GM12878 (cell line): ENCODE measurements at regions not wholly inside any gene's neighbourhood (a gene's known extent, or its start where the extent isn't known, plus 50 kb on each side); places are given as distances from the start of the nearest gene placed in this dataset.
"Not testable (repeated sequence)": the region's sequence is repeated elsewhere in the genome, so short reads cannot be mapped to it uniquely, and the experiment has no call there.

Source experiments
- ATAC-seq: fragments of 200-7000 bp; cut with Tn5 transposase; 3 replicates; pipeline ENCODE4 v1.9.1; 2020; ENCODE audit warnings: mild to moderate bottlenecking, moderate library complexity
- BruUV-seq: library from RNA; stranded (reverse); fragments of 400-500 nt; replicated peaks from 2 replicates; lab custom pipeline; 2021; lab: Mats Ljungman, UMichigan
- CTCF ChIA-PET: fragments of 300-600 bp; sonication (Branson Sonifier 250); formaldehyde crosslinking; extraction: SDS; loops from one replicate; lab custom pipeline; 2021; ENCODE audit warnings: inconsistent platforms; lab: Yijun Ruan, JAX
- POLR2A ChIA-PET: fragments of 350-600 bp; formaldehyde crosslinking; extraction: SDS; loops from one replicate; lab custom pipeline; 2021; ENCODE audit warnings: inconsistent platforms; lab: Charles Lee
- RAD21 ChIA-PET: fragments of 300-600 bp; sonication (Branson Sonifier 250); formaldehyde crosslinking; loops from one replicate; lab custom pipeline; 2023; ENCODE audit warnings: antibody characterized with exemption; ENCODE audit not compliant: unreplicated experiment; lab: Charles Lee
- SMC1A ChIA-PET: fragments of 300-600 bp; sonication (Branson Sonifier 250); formaldehyde crosslinking; loops from one replicate; lab custom pipeline; 2023; ENCODE audit not compliant: unreplicated experiment, uncharacterized antibody; lab: Charles Lee
- DNase-seq: peaks from one replicate; pipeline ENCODE4 v3.0.0-alpha.2; 2011; ENCODE audit warnings: low read depth, low spot score
- FAIRE-seq: peaks from 3 replicates; lab custom pipeline; 2011; peaks lifted over from hg19 to GRCh38; lab: Jason Lieb, UNC
- H2AFZ ChIP-seq: 2 replicates; pipeline ENCODE4 v1.6.0; 2011; ENCODE audit warnings: low read depth, low read length, control low read depth; ENCODE audit not compliant: control insufficient read depth
- H3K27ac ChIP-seq: 2 replicates; pipeline ENCODE4 v1.5.1; 2011; ENCODE audit warnings: control low read depth; ENCODE audit not compliant: control insufficient read depth, insufficient read depth
- H3K27me3 ChIP-seq, 2 experiments: replicated peaks in 1 of 2; 2 replicates each; pipeline versions ENCODE4 v1.6.0 to v1.6.1; 2011; ENCODE audit warnings: low read length in 1 of 2; ENCODE audit not compliant: control insufficient read depth in 2 of 2, insufficient read depth in 2 of 2
- H3K36me3 ChIP-seq, 2 experiments: 2 replicates each; pipeline ENCODE4 v1.5.1; 2011; ENCODE audit warnings: low read length in 1 of 2; ENCODE audit not compliant: control insufficient read depth in 2 of 2, insufficient read depth in 2 of 2
- H3K4me1 ChIP-seq: 2 replicates; pipeline ENCODE4 v1.6.1; 2011; ENCODE audit warnings: mild to moderate bottlenecking, low read length, moderate library complexity, mixed read lengths; ENCODE audit not compliant: control insufficient read depth, insufficient read depth
- H3K4me2 ChIP-seq: 2 replicates; pipeline ENCODE4 v1.6.0; 2011; ENCODE audit warnings: control low read depth; ENCODE audit not compliant: control insufficient read depth, insufficient read depth
- H3K4me3 ChIP-seq: fragments of 200-600 bp; sonication (generic); 2 replicates; pipeline ENCODE4 v1.5.1; 2016
- H3K79me2 ChIP-seq: 2 replicates; pipeline ENCODE4 v1.6.0; 2011; ENCODE audit warnings: low read length; ENCODE audit not compliant: control insufficient read depth, insufficient read depth
- H3K9ac ChIP-seq: 2 replicates; pipeline ENCODE4 v1.8.0; 2011; ENCODE audit warnings: low read length, control low read depth, mixed read lengths; ENCODE audit not compliant: control insufficient read depth, insufficient read depth
- H3K9me3 ChIP-seq: replicated peaks from 3 replicates; pipeline ENCODE4 v1.5.1; 2011; ENCODE audit warnings: mild to moderate bottlenecking, low read length; ENCODE audit not compliant: control insufficient read depth, insufficient read depth
- H4K20me1 ChIP-seq: 2 replicates; pipeline ENCODE4 v1.6.0; 2011; ENCODE audit not compliant: control insufficient read depth, insufficient read depth
- CREM ChIP-seq: IDR thresholded peaks from 2 replicates; pipeline ENCODE4 v1.6.1; 2014; ENCODE audit warnings: antibody characterized with exemption, low read depth
- SIN3A ChIP-seq: IDR thresholded peaks from 2 replicates; pipeline ENCODE4 v1.6.1; 2012; ENCODE audit warnings: low read depth, low read length, improper control_type of control experiment
- SKIL ChIP-seq: fragments of 450-650 bp; IDR thresholded peaks from 2 replicates; pipeline ENCODE4 v1.6.1; 2017; ENCODE audit warnings: mild to moderate bottlenecking, low read depth, inconsistent platforms; ENCODE audit not compliant: poor library complexity, severe bottlenecking
- USF2 ChIP-seq: IDR thresholded peaks from 2 replicates; pipeline ENCODE4 v1.6.1; 2011; ENCODE audit warnings: low read depth, low read length, improper control_type of control experiment, borderline replicate concordance
- ZBTB11 ChIP-seq: fragments of 450-650 bp; formaldehyde crosslinking; IDR thresholded peaks from 2 replicates; pipeline ENCODE4 v1.5.0; 2022; ENCODE audit warnings: mild to moderate bottlenecking, missing genetic modification characterization
- WGBS: methylation state at CpG from one replicate; pipeline ENCODE4 v1.1.6; 2016; ENCODE audit warnings: low lambda C conversion rate; ENCODE audit not compliant: insufficient replicate concordance, insufficient coverage; ENCODE audit errors: missing lambda C conversion rate; 5-methylcytosine and 5-hydroxymethylcytosine counted together
- in situ Hi-C: fragments of 300-500 bp; cut with MboI; formaldehyde crosslinking; loops from 9 replicates; pipeline ENCODE4 v1.14.3; 2018; ENCODE audit warnings: mixed read lengths
- intact Hi-C: fragments of 100-400 bp; cut with micrococcal nuclease; formaldehyde crosslinking; loops from one replicate; pipeline ENCODE4 v1.14.2; 2022; ENCODE audit not compliant: unreplicated experiment

GRCh38 chr13:89520468-89520867, 1827.0 kb upstream of the MIR17HG start (continued):
- TF ChIP-seq CREM, result no peak
- TF ChIP-seq, all 136 proteins: peak for 0

- SMC1A ChIA-PET, H3K27me3 ChIP-seq, ATAC-seq, in situ Hi-C loops, H3K4me1 ChIP-seq, RAD21 ChIA-PET, H3K36me3 ChIP-seq, BruUV-seq, H3K4me3 ChIP-seq, H3K9ac ChIP-seq, H2AFZ ChIP-seq, POLR2A ChIA-PET, DNase-seq, H3K27ac ChIP-seq, H3K4me2 ChIP-seq, H4K20me1 ChIP-seq, CTCF ChIA-PET, H3K9me3 ChIP-seq, intact Hi-C loops, FAIRE-seq, H3K79me2 ChIP-seq: not testable (repeated sequence)
- WGBS, result 8% methylated on average over 2 of the region's 2 CpGs
Measured at GRCh38 chr13:89521672-89522071, 1825.8 kb upstream of the MIR17HG start.

- ChIA-PET RAD21 (no interaction called here), CTCF (no interaction called here), POLR2A (interaction anchor here (0.6 kb wide), 1 partner anchor 1503 kb away, joined by 3 read pairs; no protein-coding TSS in a partner anchor), SMC1A (no interaction called here)
- no peak for FAIRE-seq
- no peak overlapping the region for H3K4me3 ChIP-seq
- H3K36me3 ChIP-seq, result no peaks in the 10 kb centered on the region
- WGBS, result 35% methylated on average over 6 of the region's 6 CpGs
- intact Hi-C loops, result no loop called here
- H3K9ac ChIP-seq, result no peak overlapping the region
- H4K20me1 ChIP-seq, result no peaks in the 10 kb centered on the region
- no peaks in the 10 kb centered on the region for H3K4me1 ChIP-seq
- BruUV-seq, result no TSS peak
- no peak for DNase-seq
- H3K9me3 ChIP-seq, result no peaks in the 10 kb centered on the region
- H3K4me2 ChIP-seq, result no peak overlapping the region
- no peak overlapping the region for H3K27ac ChIP-seq
- no peak for ATAC-seq
- H3K27me3 ChIP-seq, result no peaks in the 10 kb centered on the region
- in situ Hi-C loops, result no loop called here
- no peak overlapping the region for H2AFZ ChIP-seq
- no peaks in the 10 kb centered on the region for H3K79me2 ChIP-seq
- TF ChIP-seq USF2 (no peak), SIN3A (no peak), ZBTB11 (CRISPR knock-in tag) (no peak), SKIL (no peak)
Measured at GRCh38 chr13:89541091-89542030, 1806.1 kb upstream of the MIR17HG start.
